GM18520 (cell line): ENCODE measurements at regions not wholly inside any gene's neighbourhood (a gene's known extent, or its start where the extent isn't known, plus 50 kb on each side); places are given as distances from the start of the nearest gene placed in this dataset.

ENCODE experiments used
- ATAC-seq: cut with Tn5 transposase; IDR thresholded peaks from one replicate; pipeline ENCODE4 v1.9.1; 2021; ENCODE audit not compliant: unreplicated experiment

GRCh38 chr3:147744967-147745366 is 335.8 kb downstream of the ZIC1 start:
- no peak for ATAC-seq

GRCh38 chr3:147755310-147755709 is 346.1 kb downstream of the ZIC1 start:
- ATAC-seq: no peak

DNA sequence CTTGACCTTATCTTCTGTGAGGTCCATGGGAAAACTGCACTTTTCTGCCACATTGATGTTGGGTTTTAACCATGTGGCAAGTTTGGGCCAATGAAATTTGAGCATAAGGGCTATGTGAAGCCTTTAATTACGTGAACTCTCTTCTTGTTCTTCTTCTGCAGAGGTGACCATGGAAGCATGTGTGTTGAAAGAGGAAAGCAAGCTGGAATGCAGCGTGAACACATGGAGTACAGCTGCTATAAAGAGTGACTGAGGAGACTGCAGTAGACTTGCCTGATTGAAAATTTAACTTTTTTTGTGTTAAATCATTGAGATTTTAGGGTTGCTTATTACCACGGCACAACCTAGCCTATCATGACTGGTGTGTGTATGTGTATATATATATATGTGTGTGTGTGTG is 347.3 kb downstream of the ZIC1 start:
- ATAC-seq: no peak

- ATAC-seq: no peak
Measured at GRCh38 chr3:147757866-147758265, 348.7 kb downstream of the ZIC1 start.

DNA sequence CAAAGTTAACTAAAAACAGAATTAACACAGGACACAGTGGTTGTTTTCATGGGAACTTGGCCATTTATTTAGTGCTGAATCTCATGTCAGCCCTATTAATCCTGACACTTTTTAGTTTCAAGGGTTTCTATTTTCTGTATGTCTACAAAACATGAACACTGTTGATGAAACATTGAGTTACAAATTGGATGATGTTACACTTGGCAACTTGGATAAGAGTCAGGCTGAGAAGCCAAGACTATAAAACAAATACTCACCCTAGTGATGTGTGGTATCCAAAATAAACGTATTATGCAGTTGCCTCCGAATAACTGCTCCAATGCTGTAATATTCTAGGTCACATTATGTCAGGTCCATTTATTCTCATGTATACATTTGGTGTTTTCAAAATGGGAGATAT is 349.6 kb downstream of the ZIC1 start:
- ATAC-seq: no peak

- ATAC-seq: no peak
Measured at GRCh38 chr3:147760085-147760484, 350.9 kb downstream of the ZIC1 start.

DNA sequence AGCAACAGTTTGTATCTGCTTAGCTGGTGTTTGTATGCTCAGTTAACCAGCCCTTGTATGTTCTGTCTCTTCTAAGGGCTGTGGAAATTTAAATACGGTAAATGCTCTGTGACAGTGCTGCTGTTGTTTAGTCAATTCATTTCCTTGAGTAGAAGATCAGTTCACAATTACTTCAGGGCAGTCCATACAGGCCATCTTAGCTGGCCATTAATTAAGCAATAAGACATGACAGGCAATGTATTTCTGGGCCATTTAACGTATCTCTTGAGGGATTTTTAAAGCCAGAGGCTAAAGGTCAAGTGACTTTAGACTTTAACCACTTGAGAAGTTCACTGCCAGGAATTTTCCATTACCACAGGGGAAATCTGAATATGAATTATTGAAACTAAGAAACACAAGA is 351.8 kb downstream of the ZIC1 start:
- no peak for ATAC-seq

- no peak for ATAC-seq
Measured at GRCh38 chr3:147773116-147773630, 364.0 kb downstream of the ZIC1 start.

DNA sequence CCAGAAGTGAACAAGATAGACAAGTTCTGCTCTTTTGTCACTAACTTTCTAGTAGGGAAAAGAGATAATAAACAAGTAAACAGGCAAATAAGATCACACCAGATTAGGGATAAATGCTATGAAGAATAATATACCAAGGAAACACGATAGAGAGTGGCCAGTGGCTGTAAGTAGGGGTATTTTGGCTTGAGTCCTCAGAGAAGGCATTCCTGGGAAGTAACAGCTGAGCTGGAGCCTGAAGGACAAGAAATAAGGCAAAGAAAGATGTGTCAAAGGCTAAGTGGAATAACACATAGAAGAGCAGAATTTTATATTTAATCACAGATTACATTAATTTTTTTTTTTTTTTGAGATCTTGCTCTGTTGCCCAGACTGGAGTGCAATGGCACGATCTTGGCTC is 366.2 kb downstream of the ZIC1 start:
- ATAC-seq: no peak

DNA sequence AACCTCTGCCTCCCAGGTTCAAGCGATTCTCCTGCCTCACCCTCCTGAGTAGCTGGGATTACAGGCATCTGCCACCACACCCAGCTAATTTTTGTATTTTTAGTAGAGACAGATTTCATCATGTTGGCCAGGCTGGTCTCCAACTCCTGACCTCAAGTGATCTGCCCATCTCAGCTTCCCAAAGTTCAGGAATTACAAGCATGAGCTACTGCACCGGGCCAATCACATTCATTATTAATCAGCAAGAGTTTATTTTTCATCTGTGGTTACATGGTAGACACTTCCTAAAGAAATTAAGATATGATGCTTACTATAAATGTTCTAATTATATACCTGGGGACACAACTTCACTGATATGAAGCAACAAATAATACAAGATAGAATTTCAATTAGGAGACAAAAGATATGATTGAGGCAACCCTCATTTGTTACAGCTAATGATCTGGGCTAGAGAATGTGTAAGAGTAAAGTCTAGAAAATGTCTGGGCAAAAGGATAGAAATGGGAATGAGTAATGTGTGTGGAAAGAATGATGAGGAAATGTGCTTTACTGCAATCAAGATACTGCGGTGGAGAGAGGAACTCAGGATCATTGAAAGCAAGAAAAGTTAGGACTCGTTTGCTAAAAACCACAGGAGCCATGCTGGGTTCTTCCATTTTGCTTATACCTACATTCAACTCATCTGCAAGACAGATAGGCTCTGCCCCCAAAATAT is 366.8 kb downstream of the ZIC1 start:
- no peak for ATAC-seq

GRCh38 chr3:147793841-147794240 is 384.7 kb downstream of the ZIC1 start:
- no peak for ATAC-seq

DNA sequence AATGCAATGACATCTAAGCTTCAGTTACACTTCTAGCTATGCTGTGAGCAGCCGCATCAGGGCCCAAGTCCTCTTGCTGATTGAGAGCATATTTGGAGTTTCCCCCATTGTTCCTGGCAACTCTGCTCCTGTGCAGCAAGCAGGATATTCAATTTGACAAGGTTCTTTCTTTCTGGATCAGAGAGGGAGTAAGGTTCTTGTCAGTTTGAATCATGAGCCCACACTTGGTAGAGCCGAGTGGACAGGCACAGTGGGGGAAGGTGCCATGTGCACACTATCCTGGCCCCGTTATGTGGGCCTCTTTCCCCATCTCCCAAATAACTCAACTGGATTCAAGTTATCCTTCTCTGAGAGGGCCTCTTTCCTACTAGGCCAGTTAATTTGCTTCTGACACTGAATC is 385.4 kb downstream of the ZIC1 start:
- ATAC-seq: no peak

DNA sequence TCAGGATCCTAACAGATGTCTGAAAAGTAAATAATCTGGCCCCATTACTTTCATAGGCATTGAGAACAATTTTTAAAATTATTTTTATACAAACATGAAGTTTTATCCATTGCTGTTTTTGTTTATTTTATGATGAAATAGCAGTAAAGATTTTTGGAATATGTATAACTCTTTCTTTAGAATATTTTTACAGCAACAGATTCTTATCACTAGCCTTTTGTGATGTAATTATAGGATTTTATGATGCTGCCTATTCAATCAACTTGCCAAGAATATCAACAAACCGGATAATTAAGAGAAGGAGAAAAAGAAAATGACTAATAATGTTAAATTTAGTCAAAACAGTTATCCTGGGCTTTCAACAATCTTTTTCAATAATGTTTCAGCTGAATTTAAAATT is 386.3 kb downstream of the ZIC1 start:
- ATAC-seq: no peak

DNA sequence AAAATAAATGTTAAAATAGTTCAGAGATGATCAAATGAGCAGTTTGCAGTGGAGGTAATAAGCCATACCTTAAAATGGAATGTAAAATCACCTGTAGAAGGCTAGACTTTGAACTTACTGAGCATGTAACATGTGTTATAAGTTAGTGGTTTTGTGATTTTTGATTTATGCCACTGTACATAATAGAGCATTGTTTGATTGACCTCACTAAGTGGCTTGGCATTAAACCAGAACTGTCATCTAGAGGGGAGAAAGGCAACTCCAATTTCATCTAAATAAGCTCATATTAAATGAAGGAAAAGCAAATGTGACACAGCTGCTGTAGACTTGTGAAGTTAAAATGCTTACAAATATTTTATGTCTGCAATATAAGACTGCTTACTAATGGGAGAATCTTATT is 387.9 kb downstream of the ZIC1 start:
- no peak for ATAC-seq

- no peak for ATAC-seq
Measured at GRCh38 chr3:147799601-147800000, 390.4 kb downstream of the ZIC1 start.

DNA sequence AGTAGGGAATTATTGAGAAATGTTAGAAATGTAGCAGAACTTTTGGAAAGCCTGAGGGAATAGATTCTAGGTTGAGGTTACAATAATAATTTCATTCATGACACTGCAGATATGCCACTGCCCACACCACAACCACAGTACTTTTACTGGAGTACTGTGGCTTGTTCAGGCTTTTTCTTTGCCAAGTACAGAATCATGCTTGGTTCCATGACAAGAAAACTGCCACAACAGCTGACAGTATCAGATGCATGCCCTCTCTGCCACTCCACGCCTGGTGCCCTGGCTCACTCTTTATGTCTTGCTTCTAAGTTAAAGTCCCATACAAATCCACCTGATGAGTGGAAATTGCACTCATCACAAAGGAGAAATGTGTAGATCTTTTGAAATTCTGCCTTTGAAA is 398.6 kb downstream of the ZIC1 start:
- no peak for ATAC-seq

GRCh38 chr3:147809206-147809605 is 400.0 kb downstream of the ZIC1 start:
- no peak for ATAC-seq

- no peak for ATAC-seq
Measured at GRCh38 chr3:147812186-147812911, 403.2 kb downstream of the ZIC1 start.

GRCh38 chr3:147813256-147813655 is 404.1 kb downstream of the ZIC1 start:
- no peak for ATAC-seq

- no peak for ATAC-seq
Measured at GRCh38 chr3:147816752-147817151, 407.6 kb downstream of the ZIC1 start.

GRCh38 chr3:147832611-147833010 is 423.4 kb downstream of the ZIC1 start:
- no peak for ATAC-seq

GRCh38 chr3:147836330-147836729 is 427.2 kb downstream of the ZIC1 start:
- no peak for ATAC-seq
